ENCODE measurements at regions not wholly inside any gene's neighbourhood (a gene's known extent, or its start where the extent isn't known, plus 50 kb on each side); places are given as distances from the start of the nearest gene placed in this dataset.

- no peak for TF ChIP-seq POLR2A (IDR thresholded peaks at IDR 0.05; ENCODE audit: low read depth, low read length)
- no peak for TF ChIP-seq SPI1 (IDR thresholded peaks at IDR 0.05; ENCODE audit: low read depth, low read length)
These were observed 257.3 kb downstream of the GLI2 start for GRCh38 chr2:120992791-120993555.
